PC-3 (cell line): ENCODE measurements at regions not wholly inside any gene's neighbourhood (a gene's known extent, or its start where the extent isn't known, plus 50 kb on each side); places are given as distances from the start of the nearest gene placed in this dataset.

Source experiments
- CTCF ChIP-seq: fragments of 300-600 bp; sonication (generic); conservative IDR thresholded peaks from 2 replicates; pipeline ENCODE4 v1.5.1; 2017; ENCODE audit warnings: antibody characterized with exemption, low read depth, mild to moderate bottlenecking, low read length
- EZH2 ChIP-seq: fragments of 300-600 bp; sonication (generic); IDR thresholded peaks from one replicate; pipeline ENCODE4 v1.6.1; 2017; ENCODE audit warnings: antibody characterized with exemption, mild to moderate bottlenecking, low read length; ENCODE audit not compliant: unreplicated experiment

GRCh38 chr13:76522083-76522755, 364.0 kb downstream of the KCTD12 start:
- TF ChIP-seq EZH2 = no peak
- TF ChIP-seq CTCF = no peak
